WTC11 (cell line): ENCODE measurements at regions not wholly inside any gene's neighbourhood (a gene's known extent, or its start where the extent isn't known, plus 50 kb on each side); places are given as distances from the start of the nearest gene placed in this dataset.

Experiments used
- CTCF ChIP-seq: fragments of 200-600 bp; IDR thresholded peaks from 2 replicates; pipeline ENCODE4 v1.8.0; 2022; ENCODE audit warnings: antibody characterized with exemption
- ZNF512 ChIP-seq: sonication (generic); formaldehyde crosslinking; IDR thresholded peaks from 2 replicates; pipeline ENCODE4 v1.8.1; 2022; ENCODE audit warnings: missing genetic modification reagents, borderline replicate concordance

GRCh38 chr9:92232190-92232589, 61.3 kb downstream of the IARS1 start:
- TF ChIP-seq ZNF512 (CRISPR knock-in tag) (no peak), CTCF (no peak)
